Nucleus accumbens (tissue), 56 donors: ENCODE measurements at regions not wholly inside any gene's neighbourhood (a gene's known extent, or its start where the extent isn't known, plus 50 kb on each side); places are given as distances from the start of the nearest gene placed in this dataset.
A peak's percentile ranks its signal among the peaks of the same experiment; 100 is the strongest.
"Not testable (repeated sequence)": the region's sequence is repeated elsewhere in the genome, so short reads cannot be mapped to it uniquely, and the experiment has no call there.

ENCODE experiments used
- DNase-seq, 56 donors: peaks; one replicate each; lab custom pipeline; 2025; lab: John Stamatoyannopoulos, UW

DNA sequence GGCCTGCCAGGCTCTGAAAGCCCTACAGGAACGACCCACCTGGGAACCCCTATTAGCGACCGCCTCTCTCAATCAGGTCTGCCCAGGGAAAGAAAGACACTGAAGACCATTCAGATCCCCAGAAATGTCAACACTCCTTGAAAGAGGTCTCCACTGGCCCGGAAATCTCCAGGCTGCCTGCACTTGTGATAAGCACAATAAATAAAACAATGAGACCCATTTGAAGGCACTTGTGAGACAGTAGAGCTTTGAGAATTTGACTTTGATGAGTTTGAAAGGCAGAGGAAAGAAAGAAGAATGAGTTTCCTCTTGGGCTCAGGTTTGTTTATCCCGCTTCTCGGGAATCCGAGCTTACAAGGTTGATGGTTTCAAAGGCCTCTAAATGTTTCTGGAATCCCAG lies 416.3 kb downstream of the BUD13 start:
- no peak for DNase-seq

DNA sequence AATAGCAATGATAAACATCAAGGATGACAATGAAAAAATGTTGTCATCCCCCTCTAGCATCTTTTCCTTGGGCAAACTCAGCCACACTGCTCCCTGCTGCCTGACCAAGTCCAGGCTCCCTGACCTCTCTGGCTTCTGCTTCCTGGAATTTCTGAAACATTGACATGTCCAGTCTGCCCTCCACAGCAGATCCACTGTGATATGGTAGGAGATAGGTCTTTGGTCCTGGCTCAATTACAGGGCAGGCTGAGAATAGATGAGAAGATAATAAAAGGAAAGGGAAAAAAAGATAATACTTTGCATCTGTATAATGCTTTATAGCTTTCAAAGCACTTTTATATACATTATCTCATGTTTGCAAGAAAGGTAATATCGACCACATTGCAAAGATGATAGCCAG lies 417.7 kb downstream of the BUD13 start:
- DNase-seq = no peak

- peak in 2 of 56 donors; percentile 5 to 10 for DNase-seq
Observed at GRCh38 chr11:116353589-116353988, 419.2 kb downstream of the BUD13 start.

GRCh38 chr11:116352881-116353280 lies 419.9 kb downstream of the BUD13 start:
- DNase-seq = no peak

DNA sequence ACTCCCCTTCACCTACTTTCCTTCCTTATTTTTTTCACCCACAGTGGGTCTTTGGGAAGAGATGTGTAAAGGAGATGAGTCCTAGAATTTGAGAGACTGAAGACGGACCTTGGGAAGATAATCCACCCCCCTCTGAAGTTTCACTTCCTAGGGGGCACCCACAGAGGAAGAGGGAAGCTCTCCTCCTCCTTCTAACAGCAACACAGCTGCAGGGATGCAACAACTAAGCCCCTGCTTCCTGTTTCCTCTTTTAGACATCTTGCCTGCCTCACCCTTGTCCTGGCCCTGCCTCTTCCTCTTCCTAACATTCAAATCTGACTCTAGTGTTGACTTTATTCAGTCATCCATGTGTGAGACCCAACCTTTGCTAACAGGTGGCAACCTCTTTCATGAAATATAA lies 424.6 kb downstream of the BUD13 start:
- peak in 5 of 56 donors; percentile 1 to 33 (median 2) for DNase-seq

DNA sequence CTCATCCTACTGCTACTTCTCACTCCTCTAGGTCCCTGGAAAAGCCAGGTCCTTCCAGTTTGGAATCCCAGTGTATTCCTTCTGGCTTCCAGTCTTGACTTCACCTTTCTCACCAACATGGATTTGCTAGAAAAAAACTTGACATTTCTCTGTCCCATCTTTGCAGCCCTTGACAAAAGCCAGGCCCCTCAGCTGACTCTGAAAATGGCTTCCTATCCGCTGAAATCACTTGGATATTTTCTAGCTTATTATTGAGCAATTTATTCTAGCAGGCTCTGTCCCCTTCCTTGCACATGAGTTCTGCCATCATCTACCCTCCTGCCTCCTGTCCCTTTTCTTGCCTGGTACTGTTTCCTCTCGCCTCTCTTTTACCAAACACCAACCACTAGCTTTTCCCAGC lies 427.2 kb downstream of the BUD13 start:
- no peak for DNase-seq

DNA sequence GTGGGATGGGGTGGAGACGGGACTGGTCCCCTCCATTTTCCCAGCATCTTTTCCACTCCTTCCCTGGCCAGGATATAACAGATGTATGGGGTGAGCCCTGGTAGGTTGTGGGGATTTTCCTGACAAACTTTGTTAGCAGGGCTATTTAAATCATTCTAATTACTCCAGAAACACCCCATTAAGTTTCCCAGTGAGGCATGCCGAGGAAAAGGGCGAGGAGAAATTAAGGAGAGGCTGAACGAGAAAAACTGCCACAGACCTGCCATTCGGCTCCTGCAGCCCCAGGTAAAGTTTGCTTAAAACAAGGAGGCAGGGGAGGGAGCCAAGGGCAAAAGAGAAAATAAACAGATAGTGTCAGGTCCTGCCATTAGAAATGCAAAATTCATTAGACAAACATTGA lies 428.2 kb downstream of the BUD13 start:
- no peak for DNase-seq

GRCh38 chr11:116343270-116343669 lies 429.5 kb downstream of the BUD13 start:
- DNase-seq = no peak

- DNase-seq = no peak
Observed at GRCh38 chr11:116342148-116342547, 430.6 kb downstream of the BUD13 start.

GRCh38 chr11:116339306-116340098 lies 433.3 kb downstream of the BUD13 start:
- no peak for DNase-seq

- DNase-seq = not testable (repeated sequence)
Observed at GRCh38 chr11:116338500-116338899, 434.3 kb downstream of the BUD13 start.

GRCh38 chr11:116336540-116336939 lies 436.2 kb downstream of the BUD13 start:
- no peak for DNase-seq

DNA sequence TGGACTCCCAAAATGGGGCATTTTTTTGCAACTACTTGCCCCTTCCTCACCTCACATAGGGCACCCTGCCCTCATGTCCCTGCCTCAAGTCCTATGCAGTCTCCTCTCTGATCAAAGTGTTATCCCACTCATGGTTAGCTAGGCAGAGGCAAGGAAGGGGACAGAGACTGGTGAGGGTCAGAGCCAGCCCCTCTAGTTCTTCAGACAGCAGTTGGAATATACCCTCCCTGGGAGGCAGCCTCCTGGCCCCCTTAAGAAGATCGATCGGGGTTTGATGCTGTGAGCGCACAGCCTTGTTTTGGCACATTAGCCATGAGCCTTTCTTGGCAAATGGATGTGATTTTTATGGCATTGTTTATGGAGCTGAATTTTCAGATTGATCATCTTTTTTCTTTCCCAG lies 436.9 kb downstream of the BUD13 start:
- DNase-seq = no peak

- DNase-seq = no peak
Observed at GRCh38 chr11:116335078-116335477, 437.7 kb downstream of the BUD13 start.

DNA sequence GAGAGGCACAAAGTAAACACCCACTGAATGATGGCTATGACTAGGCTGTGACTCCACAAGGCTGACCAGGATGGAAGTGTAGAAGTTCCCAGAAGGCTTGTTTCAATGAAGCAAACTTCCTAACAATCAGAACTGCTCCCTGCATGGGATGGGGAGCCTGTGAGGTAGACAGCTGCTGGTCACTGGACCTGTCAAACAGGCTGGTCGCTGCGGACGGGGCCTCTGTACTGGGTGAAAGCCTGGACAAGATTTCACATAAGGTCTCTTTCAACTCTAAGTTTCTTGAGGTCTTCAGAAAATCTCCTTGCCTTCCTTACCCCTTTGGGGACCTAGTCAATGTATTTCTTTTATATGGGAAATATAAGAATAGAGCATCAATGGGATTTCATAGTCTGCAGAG lies 438.2 kb downstream of the BUD13 start:
- DNase-seq = no peak

DNA sequence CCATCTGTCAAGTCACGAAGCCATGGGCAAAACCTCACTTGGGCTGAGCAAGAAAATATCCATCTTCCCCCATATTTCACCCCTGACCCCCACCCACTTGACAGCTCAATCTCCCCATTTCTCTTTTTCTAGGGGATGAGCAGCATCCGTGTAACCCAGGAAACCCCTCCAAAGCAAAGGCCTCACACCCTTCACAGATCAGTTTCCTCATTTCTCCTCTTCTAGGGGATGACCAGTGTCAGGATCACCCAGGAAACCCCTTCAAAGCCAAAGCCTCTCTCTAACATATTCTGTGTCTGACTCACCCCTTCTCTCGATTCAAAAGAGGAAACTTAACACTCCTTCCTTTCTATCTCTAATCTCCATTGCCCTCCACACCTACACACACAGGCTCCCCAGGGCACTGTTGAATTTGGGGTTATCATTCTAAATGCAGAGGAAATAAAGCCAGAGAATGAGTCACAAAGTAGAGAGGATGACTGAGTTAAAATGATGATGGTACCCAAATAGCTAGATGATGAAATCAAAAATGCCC lies 439.7 kb downstream of the BUD13 start:
- no peak for DNase-seq

GRCh38 chr11:116332391-116332790 lies 440.4 kb downstream of the BUD13 start:
- DNase-seq = no peak

- no peak for DNase-seq
Observed at GRCh38 chr11:116331381-116331780, 441.4 kb downstream of the BUD13 start.

DNA sequence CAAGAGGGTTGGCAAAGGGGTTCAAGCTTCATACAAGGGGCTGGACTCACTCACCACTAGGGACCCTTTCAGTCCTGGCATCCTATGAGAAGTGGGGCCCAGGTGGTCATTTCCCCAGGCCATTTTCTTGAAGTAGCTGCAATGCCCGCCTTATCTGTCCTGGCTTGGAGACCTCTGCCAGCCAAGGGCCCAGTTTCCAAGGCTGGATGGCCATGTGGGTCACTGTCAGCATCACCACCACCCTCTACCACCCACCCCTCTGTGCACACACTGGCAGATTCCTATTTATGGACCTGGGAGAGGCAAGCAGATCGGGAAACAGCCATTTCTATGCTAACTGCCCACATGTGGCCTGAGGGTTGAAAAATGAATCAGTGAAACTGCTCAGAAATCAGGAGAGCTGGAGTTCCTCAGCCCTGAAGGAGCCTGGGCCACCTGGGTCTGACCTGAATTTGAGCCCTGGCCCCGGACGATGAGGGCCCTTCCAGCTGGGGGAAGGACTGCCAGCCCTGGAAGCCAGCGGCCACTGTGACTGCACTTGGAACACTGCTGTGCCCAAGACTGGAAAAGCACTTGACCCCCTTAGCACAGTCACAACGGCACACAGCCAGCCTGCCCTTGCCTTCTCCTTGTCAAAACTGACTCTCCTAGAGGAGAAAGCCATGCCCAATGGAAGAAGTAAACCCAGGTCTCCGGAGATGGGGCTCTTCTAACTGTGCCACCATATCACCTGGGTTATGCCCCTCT lies 442.2 kb downstream of the BUD13 start:
- DNase-seq = peak in 6 of 56 donors; percentile 1 to 41 (median 16)

DNA sequence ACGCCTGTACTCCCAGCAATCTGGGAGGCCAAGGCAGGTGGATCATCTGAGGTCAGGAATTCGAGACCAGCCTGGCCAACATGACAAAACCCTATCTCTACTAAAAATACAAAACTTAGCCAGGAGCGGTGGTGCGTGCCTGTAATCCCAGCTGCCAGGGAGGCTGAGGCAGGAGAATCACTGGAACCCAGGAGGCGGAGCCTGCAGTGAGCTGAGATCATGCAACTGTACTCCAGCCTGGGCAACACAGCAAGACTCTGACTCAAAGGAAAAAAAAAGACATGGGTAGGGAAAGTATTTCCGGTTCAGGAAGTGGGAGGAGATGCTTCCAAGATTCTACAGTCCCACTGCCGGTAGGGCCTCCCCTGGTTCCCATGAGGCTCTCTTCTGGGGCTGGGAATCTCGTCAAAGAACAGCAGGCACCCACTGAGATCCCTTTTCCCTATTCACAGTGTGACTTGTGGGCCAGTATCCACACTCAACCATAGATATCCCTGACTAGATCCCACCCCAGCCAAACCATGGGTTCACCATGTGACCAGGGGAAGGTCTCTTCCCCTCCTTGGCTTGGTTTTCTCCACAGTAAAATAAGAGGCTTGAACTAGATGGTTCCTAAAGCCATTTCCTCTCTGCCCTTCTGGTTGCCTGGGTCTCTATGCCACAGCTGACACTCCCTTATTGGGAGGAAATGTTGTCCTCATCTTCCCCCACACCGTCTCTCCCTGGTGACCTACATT lies 443.3 kb downstream of the BUD13 start:
- DNase-seq = no peak

- no peak for DNase-seq
Observed at GRCh38 chr11:116328851-116329250, 443.9 kb downstream of the BUD13 start.
